ENCODE measurements at regions not wholly inside any gene's neighbourhood (a gene's known extent, or its start where the extent isn't known, plus 50 kb on each side); places are given as distances from the start of the nearest gene placed in this dataset.

- ChIA-PET CTCF (no interaction called here), POLR2A (no interaction called here)
- Mint-ChIP-seq H3K9me3 (ENCODE audit: unreplicated experiment) (no peaks in the 10 kb centered on the region), H3K27ac (ENCODE audit: low read depth, unreplicated experiment) (no peak overlapping the region), H3K4me3 (ENCODE audit: unreplicated experiment) (no peak overlapping the region), H3K27me3 (ENCODE audit: insufficient read depth, unreplicated experiment) (peaks cover 64% of the 10 kb centered on the region), H3K4me1 (ENCODE audit: insufficient read depth, unreplicated experiment) (no peaks in the 10 kb centered on the region), H3K36me3 (ENCODE audit: insufficient read depth, unreplicated experiment) (no peaks in the 10 kb centered on the region)
- intact Hi-C loops (cut with micrococcal nuclease), result no loop called here
- TF ChIP-seq CTCF (IDR thresholded peaks at IDR 0.05; ENCODE audit: unreplicated experiment), result no peak
- DNase-seq (ENCODE audit: unreplicated experiment), result no peak
- no TSS peak for BruUV-seq (replicated peaks)
These were observed 135.1 kb upstream of the MYCN start for GRCh38 chr2:15805206-15805605.

- no peak for DNase-seq (ENCODE audit: unreplicated experiment)
- CTCF ChIA-PET, result interaction anchor here (1.2 kb wide), 1 partner anchor 20 kb away, joined by 5 read pairs; no protein-coding TSS in a partner anchor
- Mint-ChIP-seq H3K9me3 (ENCODE audit: unreplicated experiment) (no peaks in the 10 kb centered on the region), H3K27ac (ENCODE audit: low read depth, unreplicated experiment) (no peak overlapping the region), H3K4me1 (ENCODE audit: insufficient read depth, unreplicated experiment) (no peaks in the 10 kb centered on the region), H3K4me3 (ENCODE audit: unreplicated experiment) (no peak overlapping the region), H3K27me3 (ENCODE audit: insufficient read depth, unreplicated experiment) (peaks cover 67% of the 10 kb centered on the region), H3K36me3 (ENCODE audit: insufficient read depth, unreplicated experiment) (no peaks in the 10 kb centered on the region)
- intact Hi-C loops (cut with micrococcal nuclease), result no loop called here
- no peak for TF ChIP-seq CTCF (IDR thresholded peaks at IDR 0.05; ENCODE audit: unreplicated experiment)
- no TSS peak for BruUV-seq (replicated peaks)
- POLR2A ChIA-PET, result no interaction called here
These were observed 134.6 kb upstream of the MYCN start for GRCh38 chr2:15805772-15806171.

- Mint-ChIP-seq H3K4me3 (ENCODE audit: unreplicated experiment) (no peak overlapping the region), H3K36me3 (ENCODE audit: insufficient read depth, unreplicated experiment) (no peaks in the 10 kb centered on the region), H3K27me3 (ENCODE audit: insufficient read depth, unreplicated experiment) (peaks cover 67% of the 10 kb centered on the region), H3K27ac (ENCODE audit: low read depth, unreplicated experiment) (no peak overlapping the region), H3K4me1 (ENCODE audit: insufficient read depth, unreplicated experiment) (no peaks in the 10 kb centered on the region), H3K9me3 (ENCODE audit: unreplicated experiment) (no peaks in the 10 kb centered on the region)
- intact Hi-C loops (cut with micrococcal nuclease), result no loop called here
- POLR2A ChIA-PET, result interaction anchor here (0.6 kb wide), 1 partner anchor 344 kb away, joined by 3 read pairs; no protein-coding TSS in a partner anchor
- no peak for TF ChIP-seq CTCF (IDR thresholded peaks at IDR 0.05; ENCODE audit: unreplicated experiment)
- CTCF ChIA-PET, result interaction anchor here (1.2 kb wide), 1 partner anchor 21 kb away, joined by 5 read pairs; no protein-coding TSS in a partner anchor
- BruUV-seq (replicated peaks), result no TSS peak
- DNase-seq (ENCODE audit: unreplicated experiment), result no peak
These were observed 133.4 kb upstream of the MYCN start for GRCh38 chr2:15806801-15807417.

GRCh38 chr2:15807418-15808203 lies 132.7 kb upstream of the MYCN start:
- ChIA-PET POLR2A (no interaction called here), CTCF (no interaction called here)
- intact Hi-C loops (cut with micrococcal nuclease), result no loop called here
- no peak for DNase-seq (ENCODE audit: unreplicated experiment)
- H3K27ac Mint-ChIP-seq (ENCODE audit: low read depth, unreplicated experiment), result no peak overlapping the region
- H3K27me3 Mint-ChIP-seq (ENCODE audit: insufficient read depth, unreplicated experiment), result peaks cover 62% of the 10 kb centered on the region
- no peaks in the 10 kb centered on the region for H3K4me1 Mint-ChIP-seq (ENCODE audit: insufficient read depth, unreplicated experiment)
- H3K9me3 Mint-ChIP-seq (ENCODE audit: unreplicated experiment), result no peaks in the 10 kb centered on the region
- TF ChIP-seq CTCF (IDR thresholded peaks at IDR 0.05; ENCODE audit: unreplicated experiment), result no peak
- no peak overlapping the region for H3K4me3 Mint-ChIP-seq (ENCODE audit: unreplicated experiment)
- H3K36me3 Mint-ChIP-seq (ENCODE audit: insufficient read depth, unreplicated experiment), result no peaks in the 10 kb centered on the region
- BruUV-seq (replicated peaks), result no TSS peak

Measured in MCF 10A (cell line).